ENCODE measurements at regions not wholly inside any gene's neighbourhood (a gene's known extent, or its start where the extent isn't known, plus 50 kb on each side); places are given as distances from the start of the nearest gene placed in this dataset.

- H3K4me3 ChIP-seq = no peak overlapping the region
- no peaks in the 10 kb centered on the region for H3K36me3 ChIP-seq
- no peak overlapping the region for H3K27ac ChIP-seq
- no peaks in the 10 kb centered on the region for H3K4me1 ChIP-seq
- no peak for DNase-seq (ENCODE audit: low spot score in 2 of 2)
- 83 to 84% methylated on average over 10 of the region's 10 CpGs for WGBS, 2 donors
- TF ChIP-seq POLR2A (IDR thresholded peaks at IDR 0.05) (no peak), EP300 (IDR thresholded peaks at IDR 0.05) (no peak)
- TF ChIP-seq, protein P1, sequence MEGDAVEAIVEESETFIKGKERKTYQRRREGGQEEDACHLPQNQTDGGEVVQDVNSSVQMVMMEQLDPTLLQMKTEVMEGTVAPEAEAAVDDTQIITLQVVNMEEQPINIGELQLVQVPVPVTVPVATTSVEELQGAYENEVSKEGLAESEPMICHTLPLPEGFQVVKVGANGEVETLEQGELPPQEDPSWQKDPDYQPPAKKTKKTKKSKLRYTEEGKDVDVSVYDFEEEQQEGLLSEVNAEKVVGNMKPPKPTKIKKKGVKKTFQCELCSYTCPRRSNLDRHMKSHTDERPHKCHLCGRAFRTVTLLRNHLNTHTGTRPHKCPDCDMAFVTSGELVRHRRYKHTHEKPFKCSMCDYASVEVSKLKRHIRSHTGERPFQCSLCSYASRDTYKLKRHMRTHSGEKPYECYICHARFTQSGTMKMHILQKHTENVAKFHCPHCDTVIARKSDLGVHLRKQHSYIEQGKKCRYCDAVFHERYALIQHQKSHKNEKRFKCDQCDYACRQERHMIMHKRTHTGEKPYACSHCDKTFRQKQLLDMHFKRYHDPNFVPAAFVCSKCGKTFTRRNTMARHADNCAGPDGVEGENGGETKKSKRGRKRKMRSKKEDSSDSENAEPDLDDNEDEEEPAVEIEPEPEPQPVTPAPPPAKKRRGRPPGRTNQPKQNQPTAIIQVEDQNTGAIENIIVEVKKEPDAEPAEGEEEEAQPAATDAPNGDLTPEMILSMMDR (IDR thresholded peaks at IDR 0.05) = no peak
- no peaks in the 10 kb centered on the region for H3K9me3 ChIP-seq
- no peaks in the 10 kb centered on the region for H3K27me3 ChIP-seq
Measured at GRCh38 chr5:133696006-133696584, 83.8 kb upstream of the FSTL4 start.

GRCh38 chr5:133694181-133694831 lies 82.0 kb upstream of the FSTL4 start:
- H3K4me1 ChIP-seq = no peaks in the 10 kb centered on the region
- no peak overlapping the region for H3K4me3 ChIP-seq
- no peaks in the 10 kb centered on the region for H3K27me3 ChIP-seq
- no peak overlapping the region for H3K27ac ChIP-seq
- no peaks in the 10 kb centered on the region for H3K9me3 ChIP-seq
- DNase-seq (ENCODE audit: low spot score in 2 of 2) = no peak
- WGBS, 2 donors = 82 to 86% methylated on average over 6 of the region's 6 CpGs
- TF ChIP-seq, protein P1 (IDR thresholded peaks at IDR 0.05) = no peak
- TF ChIP-seq POLR2A (IDR thresholded peaks at IDR 0.05) = no peak
- TF ChIP-seq EP300 (IDR thresholded peaks at IDR 0.05) = no peak
- no peaks in the 10 kb centered on the region for H3K36me3 ChIP-seq

GRCh38 chr5:133691448-133691847 lies 79.1 kb upstream of the FSTL4 start:
- Histone ChIP-seq H3K36me3 (no peaks in the 10 kb centered on the region), H3K27me3 (no peaks in the 10 kb centered on the region), H3K4me3 (no peak overlapping the region), H3K9me3 (no peaks in the 10 kb centered on the region), H3K4me1 (no peaks in the 10 kb centered on the region), H3K27ac (no peak overlapping the region)
- WGBS, 2 donors = 70 to 85% methylated on average over 3 of the region's 3 CpGs
- no peak for DNase-seq (ENCODE audit: low spot score in 2 of 2)
- no peak for TF ChIP-seq POLR2A (IDR thresholded peaks at IDR 0.05)
- TF ChIP-seq EP300 (IDR thresholded peaks at IDR 0.05) = no peak
- TF ChIP-seq, protein P1 (IDR thresholded peaks at IDR 0.05) = no peak

- H3K27ac ChIP-seq = no peak overlapping the region
- no peaks in the 10 kb centered on the region for H3K36me3 ChIP-seq
- H3K4me3 ChIP-seq = no peak overlapping the region
- no peak for DNase-seq (ENCODE audit: low spot score in 2 of 2)
- H3K27me3 ChIP-seq = no peaks in the 10 kb centered on the region
- TF ChIP-seq POLR2A (IDR thresholded peaks at IDR 0.05) (no peak), EP300 (IDR thresholded peaks at IDR 0.05) (no peak)
- TF ChIP-seq, protein P1 (IDR thresholded peaks at IDR 0.05) = no peak
- no peaks in the 10 kb centered on the region for H3K4me1 ChIP-seq
- 50 to 60% methylated on average over 7 of the region's 7 CpGs for WGBS, 2 donors
- H3K9me3 ChIP-seq = no peaks in the 10 kb centered on the region
Measured at GRCh38 chr5:133690746-133691145, 78.4 kb upstream of the FSTL4 start.

- Histone ChIP-seq H3K4me1 (no peaks in the 10 kb centered on the region), H3K27ac (no peak overlapping the region), H3K36me3 (no peaks in the 10 kb centered on the region), H3K27me3 (no peaks in the 10 kb centered on the region), H3K9me3 (no peaks in the 10 kb centered on the region), H3K4me3 (no peak overlapping the region)
- WGBS, 2 donors = 66 to 72% methylated on average over 5 of the region's 5 CpGs
- no peak for TF ChIP-seq EP300 (IDR thresholded peaks at IDR 0.05)
- TF ChIP-seq, protein P1 (IDR thresholded peaks at IDR 0.05) = no peak
- no peak for TF ChIP-seq POLR2A (IDR thresholded peaks at IDR 0.05)
- DNase-seq (ENCODE audit: low spot score in 2 of 2) = no peak
Measured at GRCh38 chr5:133688391-133688790, 76.0 kb upstream of the FSTL4 start.

All from tibial nerve (tissue), 4 donors.